Activated T-cell treated with anti-CD3 and anti-CD28 coated beads, Interleukin-2, amount 50 U/mL, for 24 hours (primary cell): ENCODE measurements at regions not wholly inside any gene's neighbourhood (a gene's known extent, or its start where the extent isn't known, plus 50 kb on each side); places are given as distances from the start of the nearest gene placed in this dataset.
"Not testable (repeated sequence)": the region's sequence is repeated elsewhere in the genome, so short reads cannot be mapped to it uniquely, and the experiment has no call there.

Experiments
- DNase-seq: peaks from one replicate; pipeline ENCODE4 v3.0.0-alpha.2; 2020
- H3K27ac Mint-ChIP-seq: 2 replicates; pipeline ENCODE4 v1.8.0; 2020; ENCODE audit warnings: mild to moderate bottlenecking, mixed read lengths
- H3K27me3 Mint-ChIP-seq: 2 replicates; pipeline ENCODE4 v1.8.0; 2020; ENCODE audit warnings: mixed read lengths
- H3K36me3 Mint-ChIP-seq: 2 replicates; pipeline ENCODE4 v1.8.0; 2020; ENCODE audit warnings: low read depth, mixed read lengths
- H3K4me1 Mint-ChIP-seq: 2 replicates; pipeline ENCODE4 v1.8.0; 2020; ENCODE audit warnings: low read depth, mixed read lengths
- H3K4me3 Mint-ChIP-seq: 2 replicates; pipeline ENCODE4 v1.8.0; 2020; ENCODE audit warnings: mild to moderate bottlenecking, moderate library complexity, mixed read lengths
- H3K9me3 Mint-ChIP-seq: 2 replicates; pipeline ENCODE4 v1.8.0; 2020; ENCODE audit warnings: mixed read lengths

- no peaks in the 10 kb centered on the region for H3K4me1 Mint-ChIP-seq
- H3K27ac Mint-ChIP-seq = no peak overlapping the region
- no peaks in the 10 kb centered on the region for H3K9me3 Mint-ChIP-seq
- no peaks in the 10 kb centered on the region for H3K27me3 Mint-ChIP-seq
- no peaks in the 10 kb centered on the region for H3K36me3 Mint-ChIP-seq
- H3K4me3 Mint-ChIP-seq = no peak overlapping the region
- no peak for DNase-seq
Observed at GRCh38 chr1:194378517-194378916, 1192.1 kb upstream of the B3GALT2 start.

GRCh38 chr1:194374649-194375048 lies 1188.2 kb upstream of the B3GALT2 start:
- no peak for DNase-seq
- H3K4me3 Mint-ChIP-seq = no peak overlapping the region

GRCh38 chr1:194372266-194372665 lies 1185.9 kb upstream of the B3GALT2 start:
- H3K4me3 Mint-ChIP-seq = no peak overlapping the region
- H3K36me3 Mint-ChIP-seq = no peaks in the 10 kb centered on the region
- H3K9me3 Mint-ChIP-seq = no peaks in the 10 kb centered on the region
- no peak overlapping the region for H3K27ac Mint-ChIP-seq
- H3K4me1 Mint-ChIP-seq = no peaks in the 10 kb centered on the region
- DNase-seq = no peak
- H3K27me3 Mint-ChIP-seq = peaks cover 8% of the 10 kb centered on the region

More at GRCh38 chr1:194374649-194375048, 1188.2 kb upstream of the B3GALT2 start:
- no peak overlapping the region for H3K27ac Mint-ChIP-seq
- peaks cover 2% of the 10 kb centered on the region for H3K27me3 Mint-ChIP-seq
- H3K9me3 Mint-ChIP-seq = no peaks in the 10 kb centered on the region
- no peaks in the 10 kb centered on the region for H3K4me1 Mint-ChIP-seq
- no peaks in the 10 kb centered on the region for H3K36me3 Mint-ChIP-seq

- Mint-ChIP-seq H3K36me3 (no peaks in the 10 kb centered on the region), H3K9me3 (no peaks in the 10 kb centered on the region), H3K4me1 (no peaks in the 10 kb centered on the region), H3K27me3 (peaks cover 8% of the 10 kb centered on the region), H3K27ac (no peak overlapping the region), H3K4me3 (no peak overlapping the region)
- DNase-seq = no peak
Observed at GRCh38 chr1:194369622-194370021, 1183.2 kb upstream of the B3GALT2 start.

GRCh38 chr1:194369060-194369459 lies 1182.6 kb upstream of the B3GALT2 start:
- no peak overlapping the region for H3K27ac Mint-ChIP-seq
- H3K9me3 Mint-ChIP-seq = no peaks in the 10 kb centered on the region
- H3K4me1 Mint-ChIP-seq = no peaks in the 10 kb centered on the region
- no peak for DNase-seq
- no peaks in the 10 kb centered on the region for H3K36me3 Mint-ChIP-seq
- peaks cover 8% of the 10 kb centered on the region for H3K27me3 Mint-ChIP-seq
- H3K4me3 Mint-ChIP-seq = no peak overlapping the region

- Mint-ChIP-seq H3K4me1 (no peaks in the 10 kb centered on the region), H3K27ac (no peak overlapping the region), H3K9me3 (no peaks in the 10 kb centered on the region), H3K27me3 (peaks cover 5% of the 10 kb centered on the region), H3K4me3 (no peak overlapping the region), H3K36me3 (no peaks in the 10 kb centered on the region)
- no peak for DNase-seq
Observed at GRCh38 chr1:194367121-194367520, 1180.7 kb upstream of the B3GALT2 start.

GRCh38 chr1:194366705-194367104 lies 1180.3 kb upstream of the B3GALT2 start:
- Mint-ChIP-seq H3K4me3 (no peak overlapping the region), H3K36me3 (no peaks in the 10 kb centered on the region), H3K27me3 (peaks cover 5% of the 10 kb centered on the region), H3K9me3 (no peaks in the 10 kb centered on the region), H3K27ac (no peak overlapping the region), H3K4me1 (no peaks in the 10 kb centered on the region)
- no peak for DNase-seq

GRCh38 chr1:194362327-194362726 lies 1175.9 kb upstream of the B3GALT2 start:
- no peaks in the 10 kb centered on the region for H3K9me3 Mint-ChIP-seq
- no peak for DNase-seq
- no peaks in the 10 kb centered on the region for H3K4me1 Mint-ChIP-seq
- H3K27ac Mint-ChIP-seq = no peak overlapping the region
- peaks cover 3% of the 10 kb centered on the region for H3K27me3 Mint-ChIP-seq
- no peak overlapping the region for H3K4me3 Mint-ChIP-seq
- H3K36me3 Mint-ChIP-seq = no peaks in the 10 kb centered on the region

GRCh38 chr1:194361374-194362131 lies 1175.1 kb upstream of the B3GALT2 start:
- H3K27me3 Mint-ChIP-seq = peaks cover 3% of the 10 kb centered on the region
- H3K36me3 Mint-ChIP-seq = no peaks in the 10 kb centered on the region
- no peaks in the 10 kb centered on the region for H3K4me1 Mint-ChIP-seq
- no peak overlapping the region for H3K27ac Mint-ChIP-seq
- H3K9me3 Mint-ChIP-seq = no peaks in the 10 kb centered on the region
- no peak for DNase-seq
- H3K4me3 Mint-ChIP-seq = no peak overlapping the region

- Mint-ChIP-seq H3K27ac (no peak overlapping the region), H3K27me3 (peaks cover 3% of the 10 kb centered on the region), H3K4me3 (no peak overlapping the region), H3K9me3 (no peaks in the 10 kb centered on the region), H3K36me3 (no peaks in the 10 kb centered on the region), H3K4me1 (no peaks in the 10 kb centered on the region)
- no peak for DNase-seq
Observed at GRCh38 chr1:194358208-194358581, 1171.8 kb upstream of the B3GALT2 start.

- not testable (repeated sequence) for H3K9me3 Mint-ChIP-seq, H3K4me3 Mint-ChIP-seq, H3K27me3 Mint-ChIP-seq, H3K27ac Mint-ChIP-seq, H3K36me3 Mint-ChIP-seq, DNase-seq, H3K4me1 Mint-ChIP-seq
Observed at GRCh38 chr1:194357573-194358207, 1171.3 kb upstream of the B3GALT2 start.

- H3K9me3 Mint-ChIP-seq = no peaks in the 10 kb centered on the region
Observed at GRCh38 chr1:194355488-194356106, 1169.2 kb upstream of the B3GALT2 start.

GRCh38 chr1:194353121-194353520 lies 1166.7 kb upstream of the B3GALT2 start:
- peaks cover 2% of the 10 kb centered on the region for H3K4me1 Mint-ChIP-seq
- H3K27me3 Mint-ChIP-seq = no peaks in the 10 kb centered on the region
- no peak overlapping the region for H3K4me3 Mint-ChIP-seq

More at GRCh38 chr1:194355488-194356106, 1169.2 kb upstream of the B3GALT2 start:
- Mint-ChIP-seq H3K36me3 (no peaks in the 10 kb centered on the region), H3K27me3 (peaks cover 3% of the 10 kb centered on the region), H3K4me1 (peaks cover 2% of the 10 kb centered on the region), H3K27ac (no peak overlapping the region), H3K4me3 (no peak overlapping the region)
- DNase-seq = no peak

GRCh38 chr1:194347200-194347599 lies 1160.8 kb upstream of the B3GALT2 start:
- DNase-seq = no peak
- no peak overlapping the region for H3K27ac Mint-ChIP-seq
- H3K4me3 Mint-ChIP-seq = no peak overlapping the region
- no peaks in the 10 kb centered on the region for H3K4me1 Mint-ChIP-seq
- H3K36me3 Mint-ChIP-seq = no peaks in the 10 kb centered on the region
- no peaks in the 10 kb centered on the region for H3K27me3 Mint-ChIP-seq
- H3K9me3 Mint-ChIP-seq = no peaks in the 10 kb centered on the region

More at GRCh38 chr1:194353121-194353520, 1166.7 kb upstream of the B3GALT2 start:
- Mint-ChIP-seq H3K27ac (no peak overlapping the region), H3K36me3 (no peaks in the 10 kb centered on the region), H3K9me3 (no peaks in the 10 kb centered on the region)
- no peak for DNase-seq
